Activated CD4-positive, alpha-beta T cell treated with anti-CD3 and anti-CD28 coated beads, Interleukin-2, amount 50 U/mL, for 48 hours (primary cell): ENCODE measurements at regions not wholly inside any gene's neighbourhood (a gene's known extent, or its start where the extent isn't known, plus 50 kb on each side); places are given as distances from the start of the nearest gene placed in this dataset.
A peak's percentile ranks its signal among the peaks of the same experiment; 100 is the strongest.

Source experiments
- DNase-seq, 2 experiments: peaks; one replicate each; pipeline ENCODE4 v3.0.0-alpha.2; 2020

DNA sequence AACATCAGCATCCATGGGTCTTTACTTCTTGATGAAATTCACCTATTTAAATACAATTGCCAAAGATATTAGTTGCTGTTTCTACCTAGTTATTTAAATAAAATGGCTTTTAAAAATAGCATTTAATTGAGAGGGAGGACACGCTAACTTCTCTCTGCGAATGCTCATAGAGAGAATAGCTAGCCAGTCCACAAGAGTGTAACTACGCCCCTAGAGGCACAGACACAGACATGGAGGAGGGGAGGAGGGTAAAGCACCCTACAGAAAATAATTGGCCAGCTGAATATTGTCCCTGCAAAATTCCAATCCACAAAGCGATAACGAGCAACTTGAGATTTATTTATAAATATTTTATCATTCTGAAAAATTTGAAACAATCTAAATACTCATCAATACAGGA lies 97.0 kb upstream of the PAPOLG start:
- DNase-seq: no peak

- DNase-seq: no peak
These were observed 94.9 kb upstream of the PAPOLG start for GRCh38 chr2:60661073-60661738.

DNA sequence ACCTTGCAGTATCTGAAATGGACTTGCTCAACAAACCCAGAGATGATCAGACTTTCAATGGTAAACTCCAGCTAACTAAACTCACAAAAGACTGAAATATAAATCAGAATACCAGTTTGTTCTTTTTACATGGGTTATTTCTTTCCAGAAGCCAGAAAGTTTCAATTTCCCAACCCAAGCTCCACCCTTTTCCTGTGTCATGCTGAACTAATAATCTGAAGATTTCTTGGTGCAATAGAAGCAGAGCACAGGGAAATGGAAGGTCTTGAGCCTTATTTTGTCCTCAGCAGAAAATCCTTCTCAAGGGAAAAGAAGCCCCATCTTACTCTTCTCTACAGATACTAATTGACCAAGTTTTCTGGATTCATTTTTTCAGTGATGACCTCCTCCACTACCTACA lies 93.3 kb upstream of the PAPOLG start:
- no peak for DNase-seq

DNA sequence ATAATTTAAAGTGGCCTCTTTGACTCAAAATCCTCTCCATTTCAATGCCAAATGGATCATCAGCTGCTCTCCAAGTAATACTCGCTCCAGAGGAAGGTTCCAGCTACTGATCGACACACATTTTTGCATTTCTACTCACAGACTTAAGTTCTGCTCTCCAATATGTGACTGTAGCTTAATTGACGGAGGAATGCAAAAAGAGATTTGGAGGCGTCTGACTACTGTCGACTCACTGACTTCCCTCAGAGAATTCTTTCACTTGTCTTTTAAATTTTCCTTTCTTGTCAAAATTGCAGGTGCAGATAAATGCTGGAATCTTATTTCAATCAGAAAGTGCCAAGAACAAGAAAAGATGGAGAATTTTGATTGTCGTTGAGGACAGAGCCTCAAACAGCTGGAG lies 84.1 kb upstream of the PAPOLG start:
- no peak for DNase-seq

GRCh38 chr2:60674524-60675165 lies 81.4 kb upstream of the PAPOLG start:
- peak; percentile 89 to 91 for DNase-seq

DNA sequence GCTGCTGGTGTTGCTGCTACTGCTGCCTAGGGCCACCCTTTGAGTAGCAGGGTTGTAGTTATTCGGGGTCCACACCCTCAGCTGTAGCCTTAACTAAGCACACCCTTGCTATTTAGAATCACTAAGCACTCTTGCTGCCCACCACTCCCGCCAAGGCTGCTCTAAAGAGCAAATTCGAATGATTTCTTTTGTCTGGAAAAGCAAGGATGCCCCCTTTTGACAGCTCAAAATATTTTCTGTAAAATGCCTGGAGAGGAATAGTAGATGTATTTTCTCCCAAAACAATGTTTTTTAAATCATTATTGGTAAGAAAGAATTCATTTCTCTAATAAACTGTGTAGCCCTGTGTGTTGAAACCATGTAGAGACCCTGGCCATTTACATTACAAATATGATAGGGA lies 80.8 kb upstream of the PAPOLG start:
- DNase-seq: no peak

DNA sequence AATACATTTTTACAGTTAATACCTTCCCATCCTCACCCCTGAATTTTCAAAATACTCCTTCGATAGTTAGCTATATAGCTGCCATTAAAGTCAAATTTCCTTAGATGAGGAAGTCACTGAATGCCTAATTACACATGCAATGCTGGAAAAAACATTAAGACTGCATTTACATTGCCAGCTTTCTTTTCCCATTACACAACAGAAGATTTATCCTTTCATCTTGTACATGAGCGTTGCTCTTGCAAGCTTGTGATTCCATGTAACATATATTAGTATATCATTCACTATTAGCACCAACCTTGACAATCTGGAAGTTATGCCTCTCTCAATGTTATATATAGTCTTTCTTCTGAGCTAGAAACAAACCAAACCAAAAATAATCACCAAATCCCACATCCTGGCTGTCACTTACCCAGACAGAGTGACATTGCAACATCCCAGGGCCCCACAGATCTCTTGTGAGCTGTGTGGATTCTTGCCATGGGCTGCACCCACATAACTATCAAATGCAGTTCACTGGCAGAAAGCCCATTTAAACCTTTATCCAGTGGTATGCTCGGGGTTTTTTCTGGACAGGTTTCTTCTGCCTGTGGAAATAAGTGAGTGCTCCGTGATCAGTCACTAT lies 79.2 kb upstream of the PAPOLG start:
- no peak for DNase-seq

DNA sequence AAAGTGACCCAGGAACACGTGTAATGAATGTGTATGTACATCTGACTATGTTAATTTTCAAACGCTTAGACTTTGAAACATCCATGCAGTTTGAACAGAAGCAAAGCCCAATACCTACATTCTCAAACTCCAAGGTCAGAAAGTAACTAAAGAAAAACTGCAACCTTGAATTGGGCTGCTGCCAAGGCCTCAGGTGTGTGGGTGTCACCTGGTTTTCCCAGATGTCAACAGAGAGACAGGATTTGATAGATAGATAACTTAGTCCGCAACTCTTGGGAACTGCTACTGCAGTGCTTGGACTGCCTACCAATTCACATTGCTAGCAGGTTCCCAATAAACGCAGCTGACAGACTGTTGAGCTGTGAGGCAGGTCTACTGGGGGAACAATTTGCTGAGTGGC lies 78.7 kb upstream of the PAPOLG start:
- no peak for DNase-seq

- DNase-seq: no peak
These were observed 77.5 kb upstream of the PAPOLG start for GRCh38 chr2:60678551-60678950.

DNA sequence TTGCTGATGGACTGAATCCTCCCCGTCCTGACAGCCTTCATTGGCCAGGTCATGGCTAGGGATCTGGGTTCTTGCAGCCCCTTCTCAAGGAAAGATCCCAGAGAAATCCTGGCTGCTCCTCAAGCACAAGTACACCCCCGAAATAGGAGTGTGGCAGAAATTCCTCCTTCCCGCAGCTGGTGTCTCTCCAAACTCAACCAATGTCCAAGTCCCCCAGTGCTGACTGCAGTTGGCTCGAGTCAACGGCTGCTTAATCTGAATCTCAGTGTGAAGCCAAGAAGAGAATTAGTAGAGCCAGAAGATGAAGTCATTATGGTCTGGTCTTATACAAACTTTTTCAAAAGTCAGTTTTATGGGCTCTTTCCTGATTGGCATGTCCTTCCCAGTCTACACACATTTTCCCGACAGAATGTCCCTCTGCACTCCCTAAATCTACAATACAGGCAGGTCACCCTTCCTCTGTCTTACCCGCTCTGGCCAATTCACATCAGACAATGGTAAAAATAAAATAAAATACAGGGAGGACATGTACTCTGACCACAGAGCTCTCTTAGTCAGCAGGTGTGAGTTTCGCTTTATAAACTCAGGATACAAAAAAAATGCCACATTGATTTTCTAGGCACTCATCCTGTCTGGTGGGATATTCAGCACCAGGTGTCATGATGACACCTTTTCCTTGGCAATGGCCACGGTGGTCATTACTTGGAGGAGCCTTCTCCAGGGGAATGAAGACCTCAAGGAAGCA lies 76.9 kb upstream of the PAPOLG start:
- DNase-seq: no peak

- DNase-seq: no peak
These were observed 62.5 kb upstream of the PAPOLG start for GRCh38 chr2:60693551-60693950.

DNA sequence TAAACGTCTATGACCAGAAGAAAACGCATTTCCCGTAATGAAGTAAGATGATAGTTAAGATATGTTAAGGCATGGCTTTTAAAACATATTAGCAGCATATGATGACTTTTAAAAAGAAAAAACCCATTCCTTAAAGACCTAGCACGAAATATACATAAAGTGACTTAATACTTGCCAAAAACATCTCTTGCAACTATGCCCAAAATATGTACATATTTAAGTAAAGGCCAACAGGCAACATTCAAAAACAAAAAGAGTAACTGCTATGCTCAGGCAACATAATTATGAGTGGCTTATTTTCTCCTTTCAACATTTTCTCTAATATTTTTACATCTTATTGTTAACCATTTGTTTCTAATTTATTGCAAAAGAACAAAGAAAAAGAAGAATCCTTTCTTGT lies 60.3 kb upstream of the PAPOLG start:
- DNase-seq: no peak

- no peak for DNase-seq
These were observed 56.5 kb upstream of the PAPOLG start for GRCh38 chr2:60699617-60700016.

- no peak for DNase-seq
These were observed 50.0 kb upstream of the PAPOLG start for GRCh38 chr2:60706021-60706420.
